ENCODE measurements at regions not wholly inside any gene's neighbourhood (a gene's known extent, or its start where the extent isn't known, plus 50 kb on each side); places are given as distances from the start of the nearest gene placed in this dataset.

- TF ChIP-seq CTCF (IDR thresholded peaks at IDR 0.05; ENCODE audit: low read length) (no peak), EZH2 (IDR thresholded peaks at IDR 0.05; ENCODE audit: borderline replicate concordance, low read length) (no peak)
Observed at GRCh38 chr9:85377731-85378289, 363.9 kb downstream of the AGTPBP1 start.
